Brain pericyte (primary cell): ENCODE measurements at regions not wholly inside any gene's neighbourhood (a gene's known extent, or its start where the extent isn't known, plus 50 kb on each side); places are given as distances from the start of the nearest gene placed in this dataset.
"Not testable (repeated sequence)": the region's sequence is repeated elsewhere in the genome, so short reads cannot be mapped to it uniquely, and the experiment has no call there.

Source experiments
- DNase-seq: peaks from one replicate; pipeline ENCODE4 v3.0.0-alpha.2; 2012; ENCODE audit warnings: low read depth, low spot score

DNA sequence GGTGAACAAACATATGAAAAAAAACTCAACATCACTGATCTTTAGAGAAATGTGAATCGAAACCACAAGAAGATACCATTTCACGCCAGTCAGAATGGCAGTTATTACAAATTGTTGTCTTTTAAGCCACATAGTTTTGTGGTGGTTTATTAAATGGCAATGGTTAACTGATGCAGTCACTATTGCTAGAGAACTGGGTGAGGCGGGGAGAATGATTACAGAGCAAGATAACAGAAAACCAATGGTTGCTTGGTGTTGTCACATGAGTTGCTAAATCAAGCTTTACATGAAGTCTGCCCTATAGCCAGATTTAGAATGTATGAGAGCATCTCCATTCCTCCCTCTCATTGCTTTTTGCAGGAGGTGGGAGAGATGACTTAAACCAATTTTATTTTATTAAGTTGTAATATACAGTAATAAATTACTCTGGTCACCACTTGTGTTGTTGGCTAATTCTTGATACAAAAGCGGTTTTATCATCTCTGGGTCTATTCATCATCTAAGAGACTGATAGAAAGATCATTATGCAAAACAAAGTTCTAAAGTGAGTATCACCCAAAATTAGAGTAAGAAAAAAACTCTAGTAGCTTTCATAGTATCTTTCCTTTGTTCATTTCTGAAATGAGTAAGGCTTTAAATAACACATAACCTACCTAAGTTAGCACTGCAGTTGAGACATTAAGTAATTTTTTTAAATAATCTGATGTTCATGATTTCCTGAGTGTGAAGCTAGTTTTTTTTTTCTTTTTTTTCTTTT, 859.5 kb downstream of the STIM2 start:
- no peak for DNase-seq

GRCh38 chr4:27721193-27721592, 860.6 kb downstream of the STIM2 start:
- no peak for DNase-seq

- no peak for DNase-seq
Measured at GRCh38 chr4:27728892-27729291, 868.3 kb downstream of the STIM2 start.

DNA sequence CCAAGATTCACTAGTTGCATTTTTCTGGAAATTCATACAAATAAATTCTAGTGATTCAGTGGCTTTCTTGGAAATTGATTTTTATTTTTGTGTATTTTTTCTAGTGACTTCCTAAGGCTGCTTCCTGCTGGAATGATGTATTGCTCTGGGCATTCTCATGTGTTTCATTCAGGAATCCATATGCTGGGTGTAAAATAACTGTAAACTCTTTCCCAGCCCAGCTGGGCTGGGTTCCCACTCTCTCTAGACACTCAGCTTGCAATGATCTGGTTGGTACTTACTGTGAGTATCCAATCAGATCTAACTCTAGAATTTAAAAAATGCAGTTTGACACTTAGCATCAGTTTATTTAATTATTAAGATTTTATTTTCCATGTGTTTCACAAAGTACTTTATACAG, 882.2 kb downstream of the STIM2 start:
- DNase-seq = no peak

- DNase-seq = no peak
Measured at GRCh38 chr4:27759611-27760575, 899.3 kb downstream of the STIM2 start.

GRCh38 chr4:27763830-27764525, 903.3 kb downstream of the STIM2 start:
- DNase-seq = no peak

GRCh38 chr4:27764526-27764837, 903.8 kb downstream of the STIM2 start:
- DNase-seq = no peak

- no peak for DNase-seq
Measured at GRCh38 chr4:27770895-27771294, 910.3 kb downstream of the STIM2 start.

GRCh38 chr4:27775156-27775555, 914.5 kb downstream of the STIM2 start:
- no peak for DNase-seq

DNA sequence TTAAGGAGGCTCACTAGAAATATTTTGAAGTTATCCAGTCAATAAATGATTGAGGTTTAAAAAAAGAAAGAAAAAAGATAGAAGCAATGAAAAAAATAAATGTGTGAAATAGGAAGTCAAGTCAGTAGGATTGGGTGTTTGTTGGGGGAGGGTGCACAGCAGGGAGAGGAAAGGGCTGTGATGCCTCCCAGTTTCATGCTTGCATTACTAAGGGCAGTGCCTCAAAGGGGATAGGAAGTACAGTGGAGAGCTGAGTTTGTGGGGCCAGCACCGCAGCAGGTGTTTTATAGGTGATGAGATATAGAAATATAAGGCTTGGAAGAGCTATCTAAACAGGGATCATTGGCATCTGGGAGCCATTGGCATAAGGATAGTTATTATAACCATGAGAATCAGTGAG, 919.2 kb downstream of the STIM2 start:
- DNase-seq = no peak

- no peak for DNase-seq
Measured at GRCh38 chr4:27787195-27787594, 926.6 kb downstream of the STIM2 start.

DNA sequence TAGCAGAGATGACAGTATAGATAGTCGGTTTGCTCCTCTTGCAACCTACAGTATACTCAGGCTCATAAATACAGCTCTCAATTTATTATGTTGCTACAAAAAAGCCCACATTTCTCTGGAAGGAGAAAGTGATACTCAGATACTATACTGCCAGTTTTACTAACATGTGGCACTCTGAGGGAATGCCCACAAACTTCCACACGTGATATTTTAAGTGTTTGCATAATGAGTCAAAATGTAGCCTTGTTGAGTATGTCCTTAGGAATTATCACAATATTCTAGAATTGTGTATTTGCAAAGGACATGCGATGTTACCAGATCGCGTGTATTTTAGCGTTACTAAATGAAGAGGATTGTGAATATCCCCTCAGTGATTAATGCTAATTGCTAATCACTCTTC, 929.1 kb downstream of the STIM2 start:
- no peak for DNase-seq

GRCh38 chr4:27790911-27791310, 930.3 kb downstream of the STIM2 start:
- DNase-seq = no peak

GRCh38 chr4:27791640-27792039, 931.0 kb downstream of the STIM2 start:
- DNase-seq = no peak

- no peak for DNase-seq
Measured at GRCh38 chr4:27807207-27807606, 946.6 kb downstream of the STIM2 start.

DNA sequence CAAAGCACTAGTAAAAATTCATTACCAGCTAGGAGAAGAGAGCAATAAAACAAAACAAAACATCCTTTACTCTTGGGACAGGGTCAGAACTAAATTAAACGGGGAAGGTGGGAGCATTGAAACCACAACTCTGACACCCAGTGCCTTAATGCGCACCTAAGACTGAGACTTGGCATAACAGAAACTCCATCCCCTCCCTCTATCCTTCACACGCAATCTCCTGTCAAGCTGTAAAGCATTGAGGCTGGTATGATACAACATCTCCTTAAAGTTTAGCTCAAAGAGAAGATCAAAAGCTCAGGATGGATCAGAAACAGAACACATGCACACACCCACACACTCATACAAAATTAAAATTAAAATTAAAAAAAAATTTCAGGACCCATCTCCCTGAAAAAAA, 951.3 kb downstream of the STIM2 start:
- no peak for DNase-seq

DNA sequence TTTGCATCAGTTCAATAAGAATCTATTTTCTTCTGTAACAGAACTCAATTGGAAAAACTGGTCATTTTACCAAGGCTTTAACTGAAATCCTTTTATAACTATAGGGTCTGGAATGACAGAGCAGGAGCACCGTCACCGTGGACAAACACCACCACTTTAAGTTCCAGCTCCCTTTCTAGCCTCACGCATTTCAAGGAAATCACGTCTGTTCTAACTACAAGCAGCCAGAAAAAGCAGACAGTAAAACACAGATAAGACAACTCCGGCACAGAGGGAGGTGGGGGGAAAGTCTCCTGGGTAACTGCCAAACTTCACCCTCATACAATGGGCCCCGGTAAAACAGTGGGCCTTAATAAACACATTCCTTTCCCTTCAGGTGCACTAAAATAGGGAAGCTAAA, 952.6 kb downstream of the STIM2 start:
- not testable (repeated sequence) for DNase-seq

- DNase-seq = not testable (repeated sequence)
Measured at GRCh38 chr4:27813699-27814425, 953.2 kb downstream of the STIM2 start.

DNA sequence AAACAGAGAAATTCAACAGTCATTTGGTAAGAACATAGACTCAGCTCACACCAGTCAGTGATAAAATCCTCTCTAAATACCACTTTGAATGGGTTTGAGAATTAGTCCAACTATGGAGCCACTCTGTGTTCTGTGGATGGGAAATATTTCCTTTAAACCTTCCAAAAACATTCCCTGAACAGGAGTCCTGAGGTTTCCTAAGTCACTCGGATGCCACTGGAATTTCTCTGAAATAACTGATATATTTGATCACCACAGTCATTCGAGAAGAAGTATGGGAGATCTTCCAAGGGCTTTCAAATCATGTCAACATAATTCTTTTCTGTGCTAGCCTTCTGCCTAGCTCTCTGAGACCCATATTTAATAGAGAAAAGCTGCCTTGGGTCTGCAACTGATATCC, 958.6 kb downstream of the STIM2 start:
- DNase-seq = no peak

DNA sequence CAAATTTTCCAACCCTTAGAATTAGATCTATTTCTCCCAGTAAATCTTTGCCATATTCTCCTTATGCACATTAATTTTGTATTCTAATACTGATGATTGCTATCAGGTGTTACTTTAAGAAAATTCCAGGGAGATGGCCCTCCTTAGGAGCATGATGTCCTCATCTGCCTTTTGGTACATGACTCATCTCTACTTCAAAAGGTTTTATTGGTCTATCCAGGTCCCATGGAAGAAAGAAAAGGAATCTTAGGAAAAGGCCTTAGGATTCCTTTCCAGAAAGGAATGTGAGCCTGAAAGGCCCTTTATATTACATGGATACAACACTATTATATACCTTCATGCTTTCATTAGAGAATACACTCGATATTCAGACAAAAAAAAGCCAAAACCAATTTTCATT, 968.2 kb downstream of the STIM2 start:
- no peak for DNase-seq

DNA sequence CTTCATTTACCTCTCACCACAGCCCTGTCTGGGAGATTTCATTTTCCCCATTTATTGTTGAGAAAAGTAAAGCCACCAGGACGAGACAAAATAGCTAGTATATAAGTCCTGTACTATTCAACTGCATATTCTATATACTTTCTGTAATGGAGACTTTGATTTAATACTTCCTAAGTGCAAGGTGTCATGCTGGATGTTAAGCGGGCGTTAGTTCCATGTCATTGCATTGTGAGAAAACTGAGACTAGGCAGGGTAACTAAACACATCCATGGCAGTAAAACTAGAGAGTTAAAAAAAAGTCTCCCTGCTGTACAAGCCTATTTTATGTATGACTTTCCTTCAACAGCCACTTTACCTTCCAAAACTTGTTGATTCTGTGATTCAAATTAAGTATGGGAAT, 969.6 kb downstream of the STIM2 start:
- DNase-seq = no peak

- no peak for DNase-seq
Measured at GRCh38 chr4:27835851-27836250, 975.2 kb downstream of the STIM2 start.
